Mesodermal cell (in vitro differentiated cells): ENCODE measurements at regions not wholly inside any gene's neighbourhood (a gene's known extent, or its start where the extent isn't known, plus 50 kb on each side); places are given as distances from the start of the nearest gene placed in this dataset.

Source experiments
- H3K27ac ChIP-seq: 2 replicates; pipeline ENCODE4 v1.7.0; 2013; ENCODE audit warnings: mild to moderate bottlenecking, low read depth, low read length, moderate library complexity; ENCODE audit not compliant: severe bottlenecking
- H3K36me3 ChIP-seq: 2 replicates; pipeline ENCODE4 v1.7.1; 2013; ENCODE audit warnings: mild to moderate bottlenecking, low read length, moderate library complexity; ENCODE audit not compliant: control insufficient read depth, insufficient read depth
- H3K4me1 ChIP-seq: one replicate; pipeline ENCODE4 v1.7.1; 2013; ENCODE audit warnings: mild to moderate bottlenecking, low read length; ENCODE audit not compliant: insufficient read depth, control insufficient read depth, poor library complexity, severe bottlenecking
- H3K4me3 ChIP-seq: 2 replicates; pipeline ENCODE4 v1.7.0; 2013; ENCODE audit warnings: low read length, control low read depth, mild to moderate bottlenecking; ENCODE audit not compliant: insufficient read depth, poor library complexity, severe bottlenecking; ENCODE audit errors: extremely low read depth
- H3K9me3 ChIP-seq: 2 replicates; pipeline ENCODE4 v1.7.1; 2013; ENCODE audit warnings: mild to moderate bottlenecking, low read length, moderate library complexity; ENCODE audit not compliant: control insufficient read depth
- WGBS, 2 experiments: methylation state at CpG; one replicate each; pipeline ENCODE4 v1.1.5; 2013; ENCODE audit warnings: missing lambda C conversion rate in 2 of 2; ENCODE audit not compliant: insufficient coverage in 2 of 2; 5-methylcytosine and 5-hydroxymethylcytosine counted together

DNA sequence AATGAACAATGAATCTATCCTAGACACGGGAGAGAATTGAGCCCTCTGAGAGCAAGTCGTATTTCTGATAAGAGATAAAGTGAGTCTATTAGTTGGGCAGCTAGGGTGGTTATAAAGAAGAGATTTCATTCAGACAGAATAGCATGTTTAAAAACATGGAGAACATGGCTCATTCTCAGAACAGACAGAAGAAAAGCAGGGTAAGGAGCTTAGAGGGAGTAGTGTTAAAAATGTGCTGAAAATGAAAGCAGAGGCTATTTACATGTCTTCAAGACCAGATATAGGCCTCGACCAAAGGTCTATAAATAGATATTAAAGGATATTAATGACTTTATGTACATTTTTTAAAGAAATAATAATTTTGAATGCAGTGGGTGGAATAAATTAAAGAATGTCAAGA, 149.5 kb downstream of the SLITRK1 start:
- Histone ChIP-seq H3K4me3 (no peak overlapping the region), H3K4me1 (no peaks in the 10 kb centered on the region), H3K9me3 (no peaks in the 10 kb centered on the region), H3K36me3 (no peaks in the 10 kb centered on the region), H3K27ac (no peak overlapping the region)
- 76 to 80% methylated on average over 2 of the region's 3 CpGs for WGBS, 2 experiments

DNA sequence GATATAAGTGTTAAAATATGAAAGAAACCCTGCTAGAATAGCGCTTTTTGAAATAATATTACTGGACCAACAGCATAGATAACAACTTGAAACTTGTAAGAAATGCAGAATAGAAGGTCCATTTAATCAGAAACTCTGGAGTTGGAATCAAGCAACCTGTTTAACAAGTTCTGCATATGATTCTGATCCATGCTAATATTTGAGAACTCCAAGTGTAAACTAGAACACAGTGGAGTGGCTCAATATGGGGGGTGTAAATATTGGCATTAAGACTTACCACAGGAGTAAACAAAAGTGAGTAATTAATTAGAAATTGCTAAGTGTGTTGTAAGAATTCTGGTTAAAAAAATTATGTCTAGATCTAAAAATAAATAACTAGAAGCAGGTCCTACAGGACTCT, 151.2 kb downstream of the SLITRK1 start:
- Histone ChIP-seq H3K9me3 (no peaks in the 10 kb centered on the region), H3K36me3 (no peaks in the 10 kb centered on the region), H3K27ac (no peak overlapping the region), H3K4me3 (no peak overlapping the region), H3K4me1 (no peaks in the 10 kb centered on the region)
- no CpG with 5 or more reads among the region's 1 CpG for WGBS, 2 experiments

DNA sequence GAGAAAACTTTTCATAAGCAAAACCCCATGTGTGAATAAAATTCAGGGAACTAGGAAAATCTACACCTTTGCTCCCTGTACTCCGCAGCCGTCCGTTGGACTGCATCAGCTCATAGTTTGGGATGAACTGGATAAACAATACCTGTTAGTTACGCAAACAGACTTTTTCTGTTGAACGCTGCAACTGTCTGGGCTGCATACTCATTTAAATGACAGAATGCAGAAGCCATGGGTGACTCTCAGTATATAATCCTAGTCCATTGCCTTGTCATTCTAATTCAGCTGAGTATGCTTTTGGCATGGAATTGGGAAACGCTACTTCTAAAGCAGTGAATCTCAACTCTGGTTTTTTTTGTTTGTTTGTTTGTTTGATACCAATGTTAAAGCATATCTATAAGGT, 151.6 kb downstream of the SLITRK1 start:
- WGBS, 2 experiments, result 83 to 100% methylated on average over 2 to 5 of the region's 6 CpGs
- no peak overlapping the region for H3K4me3 ChIP-seq
- H3K36me3 ChIP-seq, result no peaks in the 10 kb centered on the region
- H3K9me3 ChIP-seq, result no peaks in the 10 kb centered on the region
- H3K4me1 ChIP-seq, result no peaks in the 10 kb centered on the region
- H3K27ac ChIP-seq, result no peak overlapping the region

DNA sequence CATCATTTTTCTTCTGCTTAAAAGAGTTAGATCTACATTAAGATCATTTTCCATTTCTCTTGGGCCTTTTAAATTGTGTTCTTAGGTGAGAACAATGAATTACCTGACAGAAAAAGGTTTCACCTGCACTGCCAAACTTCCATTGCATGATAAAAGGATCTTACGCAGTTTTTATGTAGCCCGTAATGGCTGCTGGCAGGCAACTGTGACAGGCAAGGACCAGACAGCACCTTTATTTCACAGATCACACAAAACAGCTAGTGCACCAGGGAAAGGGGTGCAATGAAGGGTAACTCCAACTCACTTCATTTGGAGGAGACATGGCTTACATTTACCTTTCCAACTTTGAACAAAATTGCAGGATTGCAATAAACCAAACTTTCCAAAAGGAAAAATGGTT, 159.8 kb downstream of the SLITRK1 start:
- no peaks in the 10 kb centered on the region for H3K36me3 ChIP-seq
- H3K4me3 ChIP-seq, result no peak overlapping the region
- H3K4me1 ChIP-seq, result no peaks in the 10 kb centered on the region
- no peaks in the 10 kb centered on the region for H3K9me3 ChIP-seq
- WGBS, 2 experiments, result 80% methylated on average over 1 of the region's 2 CpGs
- no peak overlapping the region for H3K27ac ChIP-seq

DNA sequence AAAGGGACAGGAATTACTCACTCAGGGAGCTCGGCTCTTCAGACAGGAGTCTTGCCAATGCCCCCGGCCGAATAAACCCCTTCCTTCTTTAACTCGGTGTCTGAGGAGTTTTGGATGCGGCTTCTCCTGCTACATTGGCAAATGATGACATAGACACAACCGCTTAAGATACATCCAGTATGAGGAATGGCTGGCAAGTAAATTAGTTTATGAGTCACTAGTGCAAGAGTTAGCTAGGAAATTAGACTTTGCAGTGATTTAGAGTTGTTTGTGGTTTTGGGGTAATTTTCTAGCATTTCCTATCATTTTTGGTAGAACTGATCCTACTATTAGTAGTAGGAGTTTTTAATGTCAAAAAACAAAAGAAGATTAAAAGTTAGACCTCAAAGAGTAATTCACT, 166.2 kb downstream of the SLITRK1 start:
- Histone ChIP-seq H3K27ac (no peak overlapping the region), H3K9me3 (no peaks in the 10 kb centered on the region), H3K36me3 (no peaks in the 10 kb centered on the region), H3K4me1 (no peaks in the 10 kb centered on the region), H3K4me3 (no peak overlapping the region)
- WGBS, 2 experiments, result 86 to 100% methylated on average over 1 of the region's 6 CpGs

DNA sequence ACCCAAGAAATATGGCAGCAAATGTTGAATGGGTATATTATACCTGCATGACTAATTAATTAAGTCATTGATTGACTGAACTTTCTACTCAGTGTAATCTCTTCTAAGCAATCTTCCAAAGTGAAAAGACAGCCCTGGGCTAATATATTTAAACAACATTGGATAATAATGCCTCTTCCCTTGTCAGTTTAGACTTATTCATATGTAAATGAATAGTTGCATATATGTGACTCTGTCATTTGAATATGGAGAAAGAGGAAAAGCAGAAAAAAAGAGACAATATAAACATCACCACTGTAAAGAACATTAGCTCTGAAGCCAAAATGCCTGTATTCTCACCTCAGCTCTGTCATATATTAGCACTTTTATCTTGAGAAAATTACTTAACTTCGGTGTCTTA, 168.0 kb downstream of the SLITRK1 start:
- Histone ChIP-seq H3K36me3 (no peaks in the 10 kb centered on the region), H3K4me3 (no peak overlapping the region), H3K9me3 (no peaks in the 10 kb centered on the region), H3K4me1 (no peaks in the 10 kb centered on the region), H3K27ac (no peak overlapping the region)
- no CpG with 5 or more reads among the region's 1 CpG for WGBS, 2 experiments

DNA sequence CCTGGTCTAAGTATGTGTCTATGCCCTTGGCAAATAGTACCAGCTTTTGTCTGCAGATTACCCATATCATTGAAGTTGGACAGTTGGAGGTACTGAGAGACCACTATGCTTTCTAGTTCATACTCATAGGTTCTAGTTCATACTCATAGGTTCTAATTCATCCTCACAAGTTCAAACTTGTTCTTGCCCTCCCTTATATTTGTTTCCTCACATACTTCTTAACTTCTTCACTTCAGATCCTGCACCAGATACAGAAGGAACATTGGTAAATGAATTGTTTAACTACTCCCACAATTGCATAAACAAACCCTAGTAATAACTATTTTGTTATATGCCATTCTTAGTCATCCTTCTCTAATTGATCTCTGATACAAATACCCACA, 172.2 kb downstream of the SLITRK1 start:
- no peak overlapping the region for H3K27ac ChIP-seq
- H3K4me3 ChIP-seq, result no peak overlapping the region
- H3K4me1 ChIP-seq, result no peaks in the 10 kb centered on the region
- H3K36me3 ChIP-seq, result no peaks in the 10 kb centered on the region
- no peaks in the 10 kb centered on the region for H3K9me3 ChIP-seq

DNA sequence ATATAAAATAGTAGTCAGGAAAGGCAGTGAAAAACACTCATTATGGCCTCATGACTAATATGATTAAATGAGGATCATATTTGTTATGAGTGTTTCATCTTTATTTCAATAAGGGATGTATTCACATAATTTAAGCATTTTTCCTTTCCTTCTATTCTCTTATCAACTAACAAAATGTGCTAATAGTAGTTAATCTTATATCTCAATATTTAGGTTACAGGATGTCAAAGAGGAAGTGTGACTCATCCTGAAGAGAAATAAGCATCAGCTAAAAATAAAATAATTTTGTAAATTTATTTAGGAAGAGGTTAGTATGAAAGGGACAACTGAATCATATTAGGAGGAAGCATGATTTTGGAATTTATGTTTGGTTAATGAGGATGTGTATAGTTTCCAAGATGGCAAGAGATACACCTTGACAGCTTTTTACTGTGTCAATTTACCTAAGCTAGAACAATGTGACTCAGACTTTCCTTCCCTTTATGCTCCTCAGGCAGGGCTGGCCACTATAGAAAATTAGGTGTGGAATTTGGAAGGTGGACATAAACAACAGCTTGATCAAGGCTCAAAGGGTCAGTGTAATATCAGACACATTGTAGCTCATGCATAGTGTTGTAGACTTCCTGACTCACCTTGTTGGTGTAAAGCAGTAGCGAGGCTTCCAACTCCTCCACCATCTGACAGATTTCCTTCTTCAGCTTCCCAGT, 172.7 kb downstream of the SLITRK1 start:
- no peak overlapping the region for H3K4me3 ChIP-seq
- no peaks in the 10 kb centered on the region for H3K4me1 ChIP-seq
- 86% methylated on average over 1 of the region's 1 CpG; no CpG with 5 or more reads in 1 of the 2 experiments for WGBS, 2 experiments
- H3K27ac ChIP-seq, result no peak overlapping the region
- no peaks in the 10 kb centered on the region for H3K36me3 ChIP-seq
- no peaks in the 10 kb centered on the region for H3K9me3 ChIP-seq

DNA sequence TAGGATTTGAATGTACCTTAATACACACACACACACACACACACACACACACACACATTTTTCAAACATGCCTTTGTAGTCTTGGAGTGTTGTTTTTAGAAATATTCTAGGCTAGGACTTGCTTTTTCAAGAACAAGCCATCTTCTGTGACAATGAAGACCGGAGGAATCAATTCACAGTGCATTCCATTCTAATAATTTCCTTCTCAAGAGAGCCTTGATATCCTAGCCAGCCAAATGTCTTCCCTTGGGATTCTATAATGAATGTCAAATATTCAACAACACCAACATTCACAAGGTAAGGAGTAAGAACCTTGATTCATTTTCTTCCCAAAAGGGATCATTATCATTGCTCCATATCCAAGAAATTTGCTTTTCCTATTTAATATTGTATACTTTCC, 180.3 kb downstream of the SLITRK1 start:
- Histone ChIP-seq H3K9me3 (no peaks in the 10 kb centered on the region), H3K4me1 (no peaks in the 10 kb centered on the region), H3K27ac (no peak overlapping the region), H3K4me3 (no peak overlapping the region), H3K36me3 (no peaks in the 10 kb centered on the region)
- 86% methylated on average over 1 of the region's 1 CpG; no CpG with 5 or more reads in 1 of the 2 experiments for whole genome bisulfite sequencing, 2 experiments

DNA sequence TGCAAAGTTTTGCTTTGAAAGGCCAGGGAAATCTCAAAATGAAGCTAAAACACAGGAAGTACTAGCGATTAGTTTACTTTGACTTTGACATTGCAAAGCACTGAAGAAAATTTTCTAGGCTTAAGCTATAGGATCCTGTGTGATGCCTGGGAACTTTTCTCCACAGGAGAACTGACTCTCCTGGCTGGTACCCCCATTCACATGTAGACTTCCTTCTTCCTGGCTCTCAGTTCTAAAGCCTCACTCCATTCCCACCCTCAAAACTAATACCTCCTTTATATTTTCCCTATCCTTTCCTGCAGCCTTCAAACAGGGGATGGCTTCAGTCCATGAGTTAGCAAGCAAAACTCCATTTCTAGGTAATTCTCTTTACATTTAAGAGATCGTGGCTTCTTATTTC, 189.5 kb downstream of the SLITRK1 start:
- no peaks in the 10 kb centered on the region for H3K4me1 ChIP-seq
- no peaks in the 10 kb centered on the region for H3K36me3 ChIP-seq
- H3K4me3 ChIP-seq, result no peak overlapping the region
- 82 to 91% methylated on average over 1 of the region's 2 CpGs for WGBS, 2 experiments
- H3K27ac ChIP-seq, result no peak overlapping the region
- H3K9me3 ChIP-seq, result no peaks in the 10 kb centered on the region

DNA sequence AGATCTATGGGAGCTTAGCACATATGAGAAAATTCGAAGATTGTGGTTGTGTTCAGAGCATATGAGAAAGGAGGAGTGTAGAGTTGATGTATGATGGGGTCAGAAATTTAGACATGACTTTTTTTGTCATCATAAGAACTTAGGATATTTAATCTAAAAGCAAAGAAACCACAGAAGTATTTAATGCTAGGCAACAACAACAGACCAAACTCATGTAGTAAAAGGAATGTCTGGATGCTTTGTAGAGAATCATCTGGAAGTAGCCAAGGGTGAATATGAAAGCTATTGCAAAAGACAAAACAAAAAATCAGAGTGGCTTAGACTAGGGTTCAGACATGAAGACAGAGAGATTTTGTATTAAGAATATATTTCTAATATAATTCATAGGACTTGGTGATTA, 190.3 kb downstream of the SLITRK1 start:
- no peak overlapping the region for H3K27ac ChIP-seq
- no peaks in the 10 kb centered on the region for H3K9me3 ChIP-seq
- 80 to 88% methylated on average over 1 of the region's 1 CpG for WGBS, 2 experiments
- no peaks in the 10 kb centered on the region for H3K4me1 ChIP-seq
- H3K36me3 ChIP-seq, result no peaks in the 10 kb centered on the region
- no peak overlapping the region for H3K4me3 ChIP-seq
